H9 (cell line): ENCODE measurements at regions not wholly inside any gene's neighbourhood (a gene's known extent, or its start where the extent isn't known, plus 50 kb on each side); places are given as distances from the start of the nearest gene placed in this dataset.

Experiments
- DNase-seq: peaks from one replicate; pipeline ENCODE4 v3.0.0-alpha.2; 2017
- H2AFZ ChIP-seq: one replicate; pipeline ENCODE4 v1.6.1; 2013; ENCODE audit warnings: mild to moderate bottlenecking, low read length, control low read depth, moderate library complexity
- H2AK5ac ChIP-seq: 2 replicates; pipeline ENCODE4 v1.6.1; 2013; ENCODE audit warnings: low read length, control low read depth, mixed read lengths; ENCODE audit not compliant: insufficient read length
- H2BK120ac ChIP-seq: one replicate; pipeline ENCODE4 v1.6.1; 2013; ENCODE audit warnings: low read depth, mild to moderate bottlenecking, low read length, control low read depth, inconsistent platforms; ENCODE audit not compliant: poor library complexity, severe bottlenecking
- H2BK12ac ChIP-seq: 2 replicates; pipeline ENCODE4 v1.6.1; 2013; ENCODE audit warnings: low read length, control low read depth, mixed read lengths, low read depth; ENCODE audit not compliant: insufficient read length
- H2BK15ac ChIP-seq: 2 replicates; pipeline ENCODE4 v1.6.1; 2013; ENCODE audit warnings: low read depth, low read length, control low read depth
- H2BK20ac ChIP-seq: one replicate; pipeline ENCODE4 v1.6.1; 2013; ENCODE audit warnings: low read depth, mild to moderate bottlenecking, low read length, control low read depth, inconsistent platforms; ENCODE audit not compliant: poor library complexity, severe bottlenecking
- H2BK5ac ChIP-seq: 2 replicates; pipeline ENCODE4 v1.6.1; 2013; ENCODE audit warnings: low read length, control low read depth, mixed read lengths; ENCODE audit not compliant: insufficient read length
- H3K14ac ChIP-seq: 2 replicates; pipeline ENCODE4 v1.6.1; 2013; ENCODE audit warnings: low read length, control low read depth; ENCODE audit not compliant: insufficient read depth
- H3K18ac ChIP-seq: 2 replicates; pipeline ENCODE4 v1.6.1; 2013; ENCODE audit warnings: low read depth, mild to moderate bottlenecking, mixed read lengths, low read length, control low read depth; ENCODE audit not compliant: insufficient read length
- H3K23ac ChIP-seq: 2 replicates; pipeline ENCODE4 v1.6.1; 2013; ENCODE audit warnings: low read length, control low read depth, mixed read lengths, low read depth; ENCODE audit not compliant: insufficient read length
- H3K23me2 ChIP-seq: 2 replicates; pipeline ENCODE4 v1.6.1; 2013; ENCODE audit warnings: low read depth, mild to moderate bottlenecking, mixed read lengths, low read length, control low read depth; ENCODE audit not compliant: insufficient read length, poor library complexity, severe bottlenecking
- H3K27ac ChIP-seq: 2 replicates; pipeline ENCODE4 v1.5.1; 2013; ENCODE audit warnings: low read length, control low read depth, mixed read lengths, low read depth; ENCODE audit not compliant: insufficient read length
- H3K27me3 ChIP-seq: 2 replicates; pipeline ENCODE4 v1.6.1; 2013; ENCODE audit warnings: low read length, control low read depth, inconsistent platforms; ENCODE audit not compliant: insufficient read depth
- H3K4ac ChIP-seq: 2 replicates; pipeline ENCODE4 v1.6.1; 2013; ENCODE audit warnings: low read depth, mild to moderate bottlenecking, control low read depth, inconsistent platforms, low read length, moderate library complexity
- H3K4me1 ChIP-seq: 2 replicates; pipeline ENCODE4 v1.6.1; 2013; ENCODE audit warnings: low read length, control low read depth, inconsistent platforms; ENCODE audit not compliant: insufficient read depth
- H3K4me2 ChIP-seq: 2 replicates; pipeline ENCODE4 v1.6.1; 2013; ENCODE audit warnings: low read length, control low read depth, mixed read lengths; ENCODE audit not compliant: insufficient read length, insufficient read depth
- H3K56ac ChIP-seq: 2 replicates; pipeline ENCODE4 v1.6.1; 2013; ENCODE audit warnings: low read depth, mild to moderate bottlenecking, mixed read lengths, low read length, control low read depth; ENCODE audit not compliant: insufficient read length
- H3K79me1 ChIP-seq: 2 replicates; pipeline ENCODE4 v1.6.1; 2013; ENCODE audit warnings: low read depth, mild to moderate bottlenecking, moderate library complexity, low read length, control low read depth, inconsistent platforms; ENCODE audit not compliant: insufficient read depth, poor library complexity, severe bottlenecking
- H3K79me2 ChIP-seq: 2 replicates; pipeline ENCODE4 v1.6.1; 2013; ENCODE audit warnings: low read length, control low read depth, inconsistent platforms; ENCODE audit not compliant: insufficient read depth
- H3K9ac ChIP-seq: 2 replicates; pipeline ENCODE4 v1.6.1; 2013; ENCODE audit warnings: low read length, control low read depth, mixed read lengths; ENCODE audit not compliant: insufficient read length; ENCODE audit errors: extremely low read depth
- H3K9me3 ChIP-seq: one replicate; pipeline ENCODE4 v1.6.1; 2013; ENCODE audit warnings: low read depth, low read length, inconsistent platforms; ENCODE audit not compliant: control insufficient read depth
- H3T11ph ChIP-seq: one replicate; pipeline ENCODE4 v1.6.1; 2013; ENCODE audit warnings: mild to moderate bottlenecking, low read length, control low read depth, inconsistent platforms
- H4K20me1 ChIP-seq: one replicate; pipeline ENCODE4 v1.6.1; 2013; ENCODE audit not compliant: control insufficient read depth, insufficient read length, insufficient read depth
- H4K5ac ChIP-seq: 2 replicates; pipeline ENCODE4 v1.6.1; 2013; ENCODE audit warnings: low read depth, mild to moderate bottlenecking, mixed read lengths, low read length, control low read depth; ENCODE audit not compliant: insufficient read length
- H4K8ac ChIP-seq: replicated peaks from 2 replicates; pipeline ENCODE4 v1.6.1; 2013; ENCODE audit warnings: low read length, control low read depth, mixed read lengths, low read depth; ENCODE audit not compliant: insufficient read length
- H4K91ac ChIP-seq: 2 replicates; pipeline ENCODE4 v1.6.1; 2013; ENCODE audit warnings: low read depth, mild to moderate bottlenecking, moderate library complexity, mixed read lengths, low read length, control low read depth; ENCODE audit not compliant: insufficient read length
- H3K27ac Mint-ChIP-seq, 3 experiments: 2 replicates in 2 of 3; 3 replicates in 1 of 3; pipeline ENCODE4 v1.8.0; 2020 to 2021; ENCODE audit warnings: mixed read lengths in 3 of 3, mild to moderate bottlenecking in 1 of 3, moderate library complexity in 1 of 3
- H3K27me3 Mint-ChIP-seq: 2 replicates; pipeline ENCODE4 v1.8.0; 2021; ENCODE audit warnings: low read depth, mild to moderate bottlenecking, moderate library complexity, mixed read lengths
- H3K36me3 Mint-ChIP-seq, 3 experiments: 2 replicates in 2 of 3; 3 replicates in 1 of 3; pipeline ENCODE4 v1.8.0; 2020 to 2021; ENCODE audit warnings: low read depth in 3 of 3, mixed read lengths in 3 of 3; ENCODE audit not compliant: insufficient read depth in 1 of 3
- H3K4me1 Mint-ChIP-seq, 2 experiments: 2 replicates each; pipeline ENCODE4 v1.8.0; 2020; ENCODE audit warnings: mixed read lengths in 2 of 2
- H3K4me3 Mint-ChIP-seq, 2 experiments: 2 replicates in 1 of 2; 3 replicates in 1 of 2; pipeline ENCODE4 v1.8.0; 2020 to 2021; ENCODE audit warnings: mild to moderate bottlenecking in 2 of 2, mixed read lengths in 2 of 2, moderate library complexity in 1 of 2
- H3K9me3 Mint-ChIP-seq, 2 experiments: 2 replicates in 1 of 2; 3 replicates in 1 of 2; pipeline ENCODE4 v1.8.0; 2020; ENCODE audit warnings: mild to moderate bottlenecking in 2 of 2, mixed read lengths in 2 of 2, moderate library complexity in 1 of 2
- CTCF ChIP-seq: fragments of 200-600 bp; sonication (generic); conservative IDR thresholded peaks from 3 replicates; pipeline ENCODE4 v1.8.0; 2021; ENCODE audit warnings: antibody characterized with exemption, mild to moderate bottlenecking
- WGBS: extraction: QIAGEN DNeasy Blood & Tissue Kit; methylation state at CpG from one replicate; pipeline ENCODE4 v1.1.7; 2013; ENCODE audit warnings: missing lambda C conversion rate, low lambda C conversion rate, mixed read lengths; ENCODE audit not compliant: insufficient read length; ENCODE audit errors: extremely low coverage; 5-methylcytosine and 5-hydroxymethylcytosine counted together

GRCh38 chr19:31528261-31528660 is 179.0 kb upstream of the TSHZ3 start:
- H3K27ac Mint-ChIP-seq, result no peak overlapping the region
- H3K4ac ChIP-seq, result no peak overlapping the region
- peaks cover 11 to 15% of the 10 kb centered on the region in 2 experiments for H3K9me3 Mint-ChIP-seq
- no peak overlapping the region for H3K27ac ChIP-seq
- H4K5ac ChIP-seq, result no peak overlapping the region
- no peaks in the 10 kb centered on the region for H3K27me3 ChIP-seq
- no peak overlapping the region for H2BK15ac ChIP-seq
- no peaks in the 10 kb centered on the region for H3K27me3 Mint-ChIP-seq
- H4K20me1 ChIP-seq, result no peaks in the 10 kb centered on the region
- H3K79me1 ChIP-seq, result no peaks in the 10 kb centered on the region
- no peaks in the 10 kb centered on the region for H3K9me3 ChIP-seq
- H2BK120ac ChIP-seq, result no peak overlapping the region
- H2BK5ac ChIP-seq, result no peak overlapping the region
- H3K23ac ChIP-seq, result no peak overlapping the region
- H3K18ac ChIP-seq, result no peak overlapping the region
- H3K23me2 ChIP-seq, result no peaks in the 10 kb centered on the region
- H3K4me1 Mint-ChIP-seq, result peaks cover 8 to 13% of the 10 kb centered on the region in 2 experiments
- H2AFZ ChIP-seq, result no peak overlapping the region
- no peak overlapping the region for H3K9ac ChIP-seq
- H3K4me1 ChIP-seq, result no peaks in the 10 kb centered on the region
- H3T11ph ChIP-seq, result no peak overlapping the region
- H3K79me2 ChIP-seq, result 0 out of 2 replicates have a peak, but pooled peaks cover 1% of the 10 kb centered on the region
- H3K4me3 Mint-ChIP-seq, result no peak overlapping the region
- H3K36me3 Mint-ChIP-seq, result peaks cover 6 to 13% (median 6%) of the 10 kb centered on the region in 3 experiments; a peak in 5 of 7 replicates
- H3K4me2 ChIP-seq, result no peak overlapping the region
- no CpG with 5 or more reads among the region's 3 CpGs for WGBS
- H2BK12ac ChIP-seq, result no peak overlapping the region
- H4K91ac ChIP-seq, result no peak overlapping the region
- no peak for TF ChIP-seq CTCF
- H3K56ac ChIP-seq, result no peak overlapping the region
- no peak overlapping the region for H4K8ac ChIP-seq
- H3K14ac ChIP-seq, result no peak overlapping the region
- H2BK20ac ChIP-seq, result no peak overlapping the region
- DNase-seq, result no peak
- H2AK5ac ChIP-seq, result no peak overlapping the region
